Brain microvascular endothelial cell (primary cell): ENCODE measurements at regions not wholly inside any gene's neighbourhood (a gene's known extent, or its start where the extent isn't known, plus 50 kb on each side); places are given as distances from the start of the nearest gene placed in this dataset.

Experiments
- DNase-seq: peaks from one replicate; pipeline ENCODE4 v3.0.0-alpha.2; 2020
- H3K27ac ChIP-seq: fragments of 250-450 bp; sonication (Bioruptor Pico); 2 replicates; pipeline ENCODE4 v1.5.1; 2020; ENCODE audit warnings: mild to moderate bottlenecking, moderate library complexity
- H3K27me3 ChIP-seq: fragments of 250-450 bp; sonication (Bioruptor Pico); replicated peaks from 2 replicates; pipeline ENCODE4 v1.5.1; 2020; ENCODE audit warnings: mild to moderate bottlenecking
- H3K36me3 ChIP-seq: fragments of 250-450 bp; sonication (Bioruptor Pico); replicated peaks from 2 replicates; pipeline ENCODE4 v1.5.1; 2020; ENCODE audit warnings: mild to moderate bottlenecking
- H3K4me3 ChIP-seq: 2 replicates; pipeline ENCODE4 v1.5.1; 2011; ENCODE audit warnings: low read depth, mild to moderate bottlenecking, control low read depth, low read length, moderate library complexity
- in situ Hi-C: cut with HindIII; loops from 2 replicates; pipeline ENCODE4 v1.10.0; 2017; ENCODE audit warnings: low sequenced_read_pairs, low pct_ligation_motif_present
- TF ChIP-seq, protein P1 (sequence below): IDR thresholded peaks from 2 replicates; pipeline ENCODE4 v1.5.1; 2011; ENCODE audit warnings: low read depth, mild to moderate bottlenecking, moderate library complexity, low read length, control low read depth, inconsistent platforms; ENCODE audit errors: missing control alignments

DNA sequence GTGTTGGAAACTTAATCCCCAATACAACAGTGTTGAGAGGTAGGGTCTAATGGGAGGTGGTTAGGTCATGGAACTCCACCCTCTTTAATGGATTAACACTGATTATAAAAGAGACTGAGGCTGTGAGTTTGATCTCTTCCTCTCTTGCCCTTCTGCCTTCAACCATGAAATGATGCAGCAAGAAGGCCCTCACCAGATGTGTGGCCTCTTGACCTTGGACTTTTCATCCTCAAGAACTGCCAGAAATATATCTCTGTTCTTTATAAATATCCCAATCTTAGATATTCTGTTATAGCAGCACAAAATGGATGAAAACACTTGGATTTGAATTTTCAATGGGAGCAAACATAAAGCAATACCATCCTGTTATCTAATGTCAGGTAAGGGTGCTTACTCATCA, 67.6 kb downstream of the NMUR2 start:
- TF ChIP-seq, protein P1, sequence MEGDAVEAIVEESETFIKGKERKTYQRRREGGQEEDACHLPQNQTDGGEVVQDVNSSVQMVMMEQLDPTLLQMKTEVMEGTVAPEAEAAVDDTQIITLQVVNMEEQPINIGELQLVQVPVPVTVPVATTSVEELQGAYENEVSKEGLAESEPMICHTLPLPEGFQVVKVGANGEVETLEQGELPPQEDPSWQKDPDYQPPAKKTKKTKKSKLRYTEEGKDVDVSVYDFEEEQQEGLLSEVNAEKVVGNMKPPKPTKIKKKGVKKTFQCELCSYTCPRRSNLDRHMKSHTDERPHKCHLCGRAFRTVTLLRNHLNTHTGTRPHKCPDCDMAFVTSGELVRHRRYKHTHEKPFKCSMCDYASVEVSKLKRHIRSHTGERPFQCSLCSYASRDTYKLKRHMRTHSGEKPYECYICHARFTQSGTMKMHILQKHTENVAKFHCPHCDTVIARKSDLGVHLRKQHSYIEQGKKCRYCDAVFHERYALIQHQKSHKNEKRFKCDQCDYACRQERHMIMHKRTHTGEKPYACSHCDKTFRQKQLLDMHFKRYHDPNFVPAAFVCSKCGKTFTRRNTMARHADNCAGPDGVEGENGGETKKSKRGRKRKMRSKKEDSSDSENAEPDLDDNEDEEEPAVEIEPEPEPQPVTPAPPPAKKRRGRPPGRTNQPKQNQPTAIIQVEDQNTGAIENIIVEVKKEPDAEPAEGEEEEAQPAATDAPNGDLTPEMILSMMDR, result no peak
- Histone ChIP-seq H3K4me3 (no peak overlapping the region), H3K27me3 (no peaks in the 10 kb centered on the region), H3K27ac (no peak overlapping the region), H3K36me3 (no peaks in the 10 kb centered on the region)
- in situ Hi-C loops, result no loop called here
- no peak for DNase-seq

DNA sequence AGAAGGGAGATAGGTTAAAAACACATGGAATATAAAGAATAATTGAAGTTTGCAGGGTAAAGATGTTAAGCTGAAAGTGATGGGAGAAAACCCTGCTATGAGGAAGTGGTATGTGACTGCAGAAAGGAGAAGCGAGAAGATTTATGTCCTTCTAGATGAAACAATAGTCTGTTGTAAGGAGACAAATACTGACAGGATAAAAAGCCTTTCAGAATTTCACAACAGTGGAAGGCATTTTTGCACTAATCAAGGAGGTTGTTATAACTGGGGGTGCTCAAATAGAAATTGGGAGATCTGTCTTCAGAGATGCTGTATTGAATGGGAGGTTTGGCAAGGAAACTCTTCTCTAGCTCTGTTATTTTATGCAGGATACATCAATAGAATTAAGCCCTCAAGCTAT, 69.6 kb downstream of the NMUR2 start:
- Histone ChIP-seq H3K4me3 (no peak overlapping the region), H3K27ac (no peak overlapping the region), H3K27me3 (no peaks in the 10 kb centered on the region), H3K36me3 (no peaks in the 10 kb centered on the region)
- DNase-seq, result no peak
- TF ChIP-seq, protein P1, result no peak
- in situ Hi-C loops, result no loop called here

DNA sequence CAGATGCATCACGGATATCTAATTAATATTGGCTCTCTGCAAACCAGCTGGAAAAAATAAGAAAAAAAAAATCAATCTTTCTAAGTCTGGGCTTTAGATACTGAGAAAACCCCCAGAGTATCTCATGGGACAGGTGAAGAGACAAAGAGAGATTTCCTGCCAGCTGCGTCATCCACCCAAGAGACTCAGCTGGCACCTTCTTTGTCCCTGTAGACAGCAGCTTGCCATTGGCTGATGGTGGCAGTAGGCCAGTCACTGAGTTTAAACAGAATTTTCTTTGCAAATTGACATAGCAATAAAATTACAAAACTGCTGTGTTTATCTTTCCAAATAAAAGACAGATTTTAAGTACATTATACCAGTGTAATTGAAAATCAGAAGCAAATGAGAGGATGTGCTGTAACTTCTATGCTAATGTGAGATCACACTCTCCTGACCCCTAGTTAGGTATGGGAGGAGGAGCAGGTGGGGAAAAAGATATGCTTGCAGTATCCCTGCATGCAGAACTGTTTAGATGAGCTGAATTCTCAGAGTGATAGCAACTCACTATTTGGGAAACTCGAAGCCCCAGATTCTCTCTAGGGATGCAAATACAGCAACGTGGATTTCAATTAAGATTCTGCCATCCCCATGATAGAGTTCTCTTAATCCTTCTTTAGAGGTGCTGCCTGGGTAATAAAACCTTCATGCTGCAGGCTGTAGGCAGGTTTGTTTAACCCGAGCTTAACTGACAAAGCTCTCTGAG, 72.2 kb downstream of the NMUR2 start:
- in situ Hi-C loops, result no loop called here
- TF ChIP-seq, protein P1, result no peak
- Histone ChIP-seq H3K36me3 (no peaks in the 10 kb centered on the region), H3K4me3 (no peak overlapping the region), H3K27me3 (no peaks in the 10 kb centered on the region), H3K27ac (no peak overlapping the region)
- DNase-seq, result no peak

DNA sequence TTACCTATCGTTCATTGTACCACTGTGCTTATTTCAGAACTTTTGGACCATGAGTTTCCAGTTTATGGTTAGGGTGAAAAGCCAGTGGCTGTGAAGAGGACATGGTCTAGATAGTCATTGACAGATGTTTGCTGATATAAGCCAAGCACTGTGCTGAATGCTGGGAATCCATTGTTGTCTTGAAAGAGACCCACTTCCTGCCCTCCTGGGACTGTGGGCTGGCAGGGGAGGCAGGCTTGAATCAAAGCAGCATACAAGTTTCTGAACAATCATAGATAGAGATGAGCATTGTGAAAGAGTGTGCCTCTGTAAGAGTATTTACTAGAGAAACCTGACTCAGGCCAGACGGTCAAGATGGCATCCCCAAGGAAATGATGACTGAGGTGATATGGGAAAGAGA, 73.4 kb downstream of the NMUR2 start:
- H3K27ac ChIP-seq, result no peak overlapping the region
- DNase-seq, result no peak
- TF ChIP-seq, protein P1, result no peak
- no peaks in the 10 kb centered on the region for H3K27me3 ChIP-seq
- in situ Hi-C loops, result no loop called here
- H3K4me3 ChIP-seq, result no peak overlapping the region
- no peaks in the 10 kb centered on the region for H3K36me3 ChIP-seq

DNA sequence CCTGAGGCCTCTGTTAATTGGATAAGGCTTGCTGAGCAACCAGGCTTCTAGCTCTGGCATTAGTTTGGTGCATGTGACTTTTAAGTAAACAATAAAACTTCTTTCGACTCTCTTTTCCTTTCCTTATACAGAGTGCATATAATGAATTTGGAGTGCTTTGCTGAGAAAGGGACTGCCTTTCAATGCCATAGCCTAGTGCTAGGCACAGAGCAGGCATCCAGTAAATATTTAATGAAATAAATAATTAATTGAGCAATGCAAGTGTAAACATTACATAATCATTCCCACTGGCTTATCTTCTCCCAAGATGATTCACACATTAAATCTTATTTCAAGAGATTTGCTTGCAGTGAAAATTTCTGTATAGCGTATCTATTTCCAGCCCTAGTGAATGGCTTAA, 74.1 kb downstream of the NMUR2 start:
- H3K27me3 ChIP-seq, result no peaks in the 10 kb centered on the region
- no peak overlapping the region for H3K27ac ChIP-seq
- no peak overlapping the region for H3K4me3 ChIP-seq
- H3K36me3 ChIP-seq, result no peaks in the 10 kb centered on the region
- in situ Hi-C loops, result no loop called here
- no peak for DNase-seq
- TF ChIP-seq, protein P1, result no peak

DNA sequence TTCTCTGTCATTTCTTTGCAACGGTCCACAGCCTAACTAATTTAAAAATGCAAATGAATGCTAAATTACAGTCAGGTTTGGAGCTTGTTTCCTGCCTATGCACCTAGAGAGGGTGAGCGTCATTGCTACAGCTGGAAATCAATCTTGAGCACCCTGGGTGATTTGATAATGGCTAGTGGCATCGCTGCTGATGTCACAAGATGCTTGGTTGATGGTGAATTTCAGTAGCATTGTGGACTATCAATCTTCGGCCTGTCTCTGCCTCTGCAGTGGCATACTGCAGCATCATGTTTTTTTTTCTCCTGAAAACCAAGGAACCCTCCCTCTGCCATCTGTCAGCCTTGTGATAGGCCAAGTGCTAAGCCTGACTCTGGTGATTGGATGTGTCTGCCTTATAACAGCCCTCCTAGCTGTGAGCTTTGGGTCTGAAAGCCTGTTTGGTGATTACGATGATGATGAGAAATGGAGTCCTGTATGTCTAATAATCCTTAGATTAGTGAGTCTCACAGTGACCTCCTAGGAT, 75.3 kb downstream of the NMUR2 start:
- DNase-seq, result no peak
- H3K27ac ChIP-seq, result no peak overlapping the region
- no peaks in the 10 kb centered on the region for H3K27me3 ChIP-seq
- TF ChIP-seq, protein P1, result no peak
- no peaks in the 10 kb centered on the region for H3K36me3 ChIP-seq
- H3K4me3 ChIP-seq, result no peak overlapping the region
- in situ Hi-C loops, result no loop called here
